Kasumi-1 (cell line): ENCODE measurements at regions not wholly inside any gene's neighbourhood (a gene's known extent, or its start where the extent isn't known, plus 50 kb on each side); places are given as distances from the start of the nearest gene placed in this dataset.

Experiments used
- DNase-seq, 2 experiments: peaks; one replicate each; lab custom pipeline; 2025; lab: John Stamatoyannopoulos, UW

GRCh38 chr1:36579039-36579438 is 96.3 kb upstream of the CSF3R start:
- DNase-seq = no peak

- DNase-seq = no peak
Observed at GRCh38 chr1:36576551-36577110, 93.9 kb upstream of the CSF3R start.

- peak; percentile 23 to 47 for DNase-seq
Observed at GRCh38 chr1:36576118-36576517, 93.4 kb upstream of the CSF3R start.

GRCh38 chr1:36573445-36573844 is 90.7 kb upstream of the CSF3R start:
- DNase-seq = no peak

GRCh38 chr1:36572906-36573305 is 90.2 kb upstream of the CSF3R start:
- DNase-seq = no peak

GRCh38 chr1:36572142-36572715 is 89.5 kb upstream of the CSF3R start:
- DNase-seq = no peak

- DNase-seq = no peak
Observed at GRCh38 chr1:36571106-36571505, 88.4 kb upstream of the CSF3R start.

- no peak for DNase-seq
Observed at GRCh38 chr1:36570478-36571060, 87.9 kb upstream of the CSF3R start.

- DNase-seq = no peak
Observed at GRCh38 chr1:36570006-36570405, 87.3 kb upstream of the CSF3R start.

GRCh38 chr1:36567601-36568341 is 85.1 kb upstream of the CSF3R start:
- DNase-seq = no peak

GRCh38 chr1:36565576-36566501 is 83.1 kb upstream of the CSF3R start:
- DNase-seq = no peak

- DNase-seq = no peak
Observed at GRCh38 chr1:36562181-36562685, 79.5 kb upstream of the CSF3R start.

- DNase-seq = no peak
Observed at GRCh38 chr1:36561361-36561724, 78.6 kb upstream of the CSF3R start.

GRCh38 chr1:36560621-36561360 is 78.1 kb upstream of the CSF3R start:
- no peak for DNase-seq

- no peak for DNase-seq
Observed at GRCh38 chr1:36560177-36560576, 77.5 kb upstream of the CSF3R start.

GRCh38 chr1:36559061-36559460 is 76.3 kb upstream of the CSF3R start:
- DNase-seq = no peak

- DNase-seq = no peak
Observed at GRCh38 chr1:36557041-36558000, 74.6 kb upstream of the CSF3R start.

GRCh38 chr1:36555041-36555440 is 72.3 kb upstream of the CSF3R start:
- DNase-seq = no peak

GRCh38 chr1:36554323-36554628 is 71.6 kb upstream of the CSF3R start:
- no peak for DNase-seq

GRCh38 chr1:36553591-36554322 is 71.0 kb upstream of the CSF3R start:
- DNase-seq = peak; percentile 35 to 65
